Ishikawa (cell line): ENCODE measurements at regions not wholly inside any gene's neighbourhood (a gene's known extent, or its start where the extent isn't known, plus 50 kb on each side); places are given as distances from the start of the nearest gene placed in this dataset.

Source experiments
- CEBPB ChIP-seq: IDR thresholded peaks from 2 replicates; pipeline ENCODE4 v1.6.1; 2012
- CREB1 ChIP-seq: IDR thresholded peaks from 2 replicates; pipeline ENCODE4 v1.6.1; 2012; ENCODE audit warnings: low read depth
- EGR1 ChIP-seq: IDR thresholded peaks from 2 replicates; pipeline ENCODE4 v1.6.1; 2012
- EP300 ChIP-seq: IDR thresholded peaks from 2 replicates; pipeline ENCODE4 v1.6.1; 2012; ENCODE audit warnings: borderline replicate concordance
- FOXM1 ChIP-seq: IDR thresholded peaks from 2 replicates; pipeline ENCODE4 v1.6.1; 2012; ENCODE audit warnings: low read depth, borderline replicate concordance
- MAX ChIP-seq: IDR thresholded peaks from 2 replicates; pipeline ENCODE4 v1.6.1; 2012
- NFIC ChIP-seq: IDR thresholded peaks from 2 replicates; pipeline ENCODE4 v1.6.1; 2012
- RAD21 ChIP-seq: IDR thresholded peaks from 2 replicates; pipeline ENCODE4 v1.6.1; 2012; ENCODE audit warnings: low read depth
- TAF1 ChIP-seq: IDR thresholded peaks from 2 replicates; pipeline ENCODE4 v1.6.1; 2012; ENCODE audit warnings: low read depth, mild to moderate bottlenecking
- TCF12 ChIP-seq: IDR thresholded peaks from 2 replicates; pipeline ENCODE4 v1.6.1; 2012; ENCODE audit warnings: low read depth
- TEAD4 ChIP-seq: IDR thresholded peaks from 2 replicates; pipeline ENCODE4 v1.6.1; 2012
- YY1 ChIP-seq: IDR thresholded peaks from 2 replicates; pipeline ENCODE4 v1.6.1; 2012; ENCODE audit warnings: low read depth
- ZBTB7A ChIP-seq: IDR thresholded peaks from 2 replicates; pipeline ENCODE4 v1.6.1; 2012; ENCODE audit warnings: low read depth
- TF ChIP-seq, protein P1 (sequence below): IDR thresholded peaks from 2 replicates; pipeline ENCODE4 v1.6.1; 2012; ENCODE audit warnings: low read depth, mild to moderate bottlenecking
- TF ChIP-seq, protein P2 (sequence below): IDR thresholded peaks from 2 replicates; pipeline ENCODE4 v1.6.1; 2012

GRCh38 chr3:113057117-113057516, 66.3 kb downstream of the GTPBP8 start:
- TF ChIP-seq NFIC (no peak), CREB1 (no peak), MAX (no peak), RAD21 (no peak), ZBTB7A (no peak), YY1 (no peak), TEAD4 (no peak), EP300 (no peak), CEBPB (no peak), FOXM1 (no peak), TCF12 (no peak)
- TF ChIP-seq, protein P1, sequence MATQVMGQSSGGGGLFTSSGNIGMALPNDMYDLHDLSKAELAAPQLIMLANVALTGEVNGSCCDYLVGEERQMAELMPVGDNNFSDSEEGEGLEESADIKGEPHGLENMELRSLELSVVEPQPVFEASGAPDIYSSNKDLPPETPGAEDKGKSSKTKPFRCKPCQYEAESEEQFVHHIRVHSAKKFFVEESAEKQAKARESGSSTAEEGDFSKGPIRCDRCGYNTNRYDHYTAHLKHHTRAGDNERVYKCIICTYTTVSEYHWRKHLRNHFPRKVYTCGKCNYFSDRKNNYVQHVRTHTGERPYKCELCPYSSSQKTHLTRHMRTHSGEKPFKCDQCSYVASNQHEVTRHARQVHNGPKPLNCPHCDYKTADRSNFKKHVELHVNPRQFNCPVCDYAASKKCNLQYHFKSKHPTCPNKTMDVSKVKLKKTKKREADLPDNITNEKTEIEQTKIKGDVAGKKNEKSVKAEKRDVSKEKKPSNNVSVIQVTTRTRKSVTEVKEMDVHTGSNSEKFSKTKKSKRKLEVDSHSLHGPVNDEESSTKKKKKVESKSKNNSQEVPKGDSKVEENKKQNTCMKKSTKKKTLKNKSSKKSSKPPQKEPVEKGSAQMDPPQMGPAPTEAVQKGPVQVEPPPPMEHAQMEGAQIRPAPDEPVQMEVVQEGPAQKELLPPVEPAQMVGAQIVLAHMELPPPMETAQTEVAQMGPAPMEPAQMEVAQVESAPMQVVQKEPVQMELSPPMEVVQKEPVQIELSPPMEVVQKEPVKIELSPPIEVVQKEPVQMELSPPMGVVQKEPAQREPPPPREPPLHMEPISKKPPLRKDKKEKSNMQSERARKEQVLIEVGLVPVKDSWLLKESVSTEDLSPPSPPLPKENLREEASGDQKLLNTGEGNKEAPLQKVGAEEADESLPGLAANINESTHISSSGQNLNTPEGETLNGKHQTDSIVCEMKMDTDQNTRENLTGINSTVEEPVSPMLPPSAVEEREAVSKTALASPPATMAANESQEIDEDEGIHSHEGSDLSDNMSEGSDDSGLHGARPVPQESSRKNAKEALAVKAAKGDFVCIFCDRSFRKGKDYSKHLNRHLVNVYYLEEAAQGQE, result no peak
- TF ChIP-seq, protein P2, sequence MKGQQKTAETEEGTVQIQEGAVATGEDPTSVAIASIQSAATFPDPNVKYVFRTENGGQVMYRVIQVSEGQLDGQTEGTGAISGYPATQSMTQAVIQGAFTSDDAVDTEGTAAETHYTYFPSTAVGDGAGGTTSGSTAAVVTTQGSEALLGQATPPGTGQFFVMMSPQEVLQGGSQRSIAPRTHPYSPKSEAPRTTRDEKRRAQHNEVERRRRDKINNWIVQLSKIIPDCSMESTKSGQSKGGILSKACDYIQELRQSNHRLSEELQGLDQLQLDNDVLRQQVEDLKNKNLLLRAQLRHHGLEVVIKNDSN, result no peak

DNA sequence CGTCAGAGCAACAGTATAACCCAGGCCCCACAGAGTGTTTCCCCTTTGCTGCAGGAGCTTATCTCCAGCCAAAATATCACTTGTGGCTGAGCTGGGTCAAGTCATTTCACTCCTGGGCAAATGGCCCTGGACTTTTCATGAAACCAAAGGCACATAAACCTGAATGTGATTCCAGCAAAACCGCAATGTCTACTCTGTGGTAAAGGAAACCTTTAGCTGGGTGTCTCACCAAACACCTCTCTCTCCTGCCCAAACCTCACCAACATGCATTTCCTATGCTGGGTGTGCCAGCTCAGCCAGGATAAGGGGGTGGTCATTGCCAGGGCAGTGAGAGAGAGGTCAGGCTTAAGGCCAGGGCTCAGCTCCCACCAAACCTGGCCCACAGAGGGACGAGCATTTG, 67.4 kb downstream of the GTPBP8 start:
- TF ChIP-seq TEAD4, result no peak
- TF ChIP-seq EP300, result no peak
- TF ChIP-seq TCF12, result no peak
- no peak for TF ChIP-seq FOXM1
- TF ChIP-seq, protein P1, result no peak
- TF ChIP-seq EGR1, result no peak
- TF ChIP-seq MAX, result no peak
- TF ChIP-seq ZBTB7A, result no peak
- TF ChIP-seq CREB1, result no peak
- no peak for TF ChIP-seq RAD21
- no peak for TF ChIP-seq TAF1

DNA sequence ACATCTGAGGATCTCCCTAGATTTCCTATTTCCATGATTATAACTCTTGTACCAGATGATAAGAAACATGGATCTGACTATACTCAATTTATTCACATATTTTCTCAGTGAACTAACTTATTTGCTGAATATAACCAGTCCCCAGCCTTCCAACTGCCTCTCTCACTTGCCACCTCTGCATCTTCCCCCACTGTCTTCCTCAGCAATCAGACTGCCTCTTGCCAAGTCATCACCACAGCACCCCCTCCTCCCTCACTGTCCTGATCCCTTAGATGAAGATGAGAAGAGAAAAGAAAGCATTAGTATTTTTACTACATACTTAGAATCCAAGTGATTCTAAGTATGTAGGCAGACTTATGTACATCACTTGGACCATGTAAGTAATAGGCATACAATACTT, 71.9 kb downstream of the GTPBP8 start:
- TF ChIP-seq, protein P2, result no peak
- TF ChIP-seq TAF1 (no peak), YY1 (no peak), CEBPB (no peak), MAX (no peak), CREB1 (no peak), TEAD4 (no peak), EGR1 (no peak), EP300 (no peak)
- TF ChIP-seq, protein P1, result no peak

DNA sequence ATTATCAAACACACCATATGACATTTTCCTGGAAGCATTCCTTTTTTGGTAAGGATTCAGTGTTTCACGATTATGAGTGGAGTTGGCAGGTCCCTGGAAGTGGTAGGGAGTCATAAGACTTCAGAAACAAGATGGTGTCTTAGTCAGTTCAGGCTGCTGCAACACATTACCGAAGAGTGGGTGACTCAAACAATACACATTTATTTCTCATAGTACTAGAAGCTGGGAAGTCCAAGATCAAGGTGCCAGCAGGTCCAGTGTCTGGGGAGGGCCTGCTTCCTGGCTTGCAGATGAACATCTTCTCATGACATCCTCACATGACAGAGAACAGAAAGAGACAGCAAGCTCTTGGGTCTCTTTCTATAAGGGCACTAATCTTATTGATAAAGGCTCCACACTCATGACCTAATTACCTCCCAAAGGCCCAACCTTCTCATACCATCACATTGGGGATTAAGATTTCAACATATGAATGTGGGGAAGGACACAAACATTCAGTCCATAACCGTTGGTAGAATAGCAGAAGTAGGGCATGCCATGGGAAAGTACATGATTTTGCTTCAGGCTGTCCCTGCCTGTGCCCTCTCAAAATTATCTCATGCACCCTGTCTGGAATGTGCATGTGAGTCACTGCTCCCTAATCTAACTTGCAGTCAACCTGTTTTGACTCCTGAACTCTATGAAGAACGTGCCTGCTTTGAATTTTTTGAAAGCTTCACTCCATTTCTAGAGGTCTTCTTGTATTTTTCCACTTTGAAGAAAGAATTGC, 72.5 kb downstream of the GTPBP8 start:
- TF ChIP-seq YY1 (no peak), TAF1 (no peak), FOXM1 (no peak), CEBPB (no peak), RAD21 (no peak), EGR1 (no peak), MAX (no peak), TCF12 (no peak), ZBTB7A (no peak), EP300 (no peak), TEAD4 (no peak), CREB1 (no peak), NFIC (no peak)
- TF ChIP-seq, protein P1, result no peak
- TF ChIP-seq, protein P2, result no peak
